H1 (cell line): ENCODE measurements at regions not wholly inside any gene's neighbourhood (a gene's known extent, or its start where the extent isn't known, plus 50 kb on each side); places are given as distances from the start of the nearest gene placed in this dataset.

Experiments used
- CTCF ChIA-PET: fragments of 300-600 bp; sonication (Branson Sonifier 250); formaldehyde crosslinking; loops from one replicate; lab custom pipeline; 2021; ENCODE audit not compliant: partially characterized antibody; lab: Charles Lee
- POLR2A ChIA-PET: fragments of 300-600 bp; sonication (Branson Sonifier 250); formaldehyde crosslinking; loops from one replicate; lab custom pipeline; 2021; ENCODE audit warnings: inconsistent platforms; ENCODE audit not compliant: partially characterized antibody; lab: Charles Lee
- DNase-seq, 2 experiments: peaks; one replicate each; pipeline versions ENCODE4 v3.0.0 to v3.0.0-alpha.2; 2010 to 2022; ENCODE audit warnings: low spot score in 2 of 2, low read depth in 1 of 2, mixed read lengths in 1 of 2
- FAIRE-seq: peaks from 2 replicates; lab custom pipeline; 2011; peaks lifted over from hg19 to GRCh38; lab: Jason Lieb, UNC
- H2AFZ ChIP-seq: 2 replicates; pipeline ENCODE4 v1.8.1; 2012; ENCODE audit warnings: low read length, inconsistent platforms
- H2AK5ac ChIP-seq: 2 replicates; pipeline ENCODE4 v1.6.1; 2013; ENCODE audit warnings: low read depth, low read length
- H2BK120ac ChIP-seq: replicated peaks from 2 replicates; pipeline ENCODE3; 2013; ENCODE audit warnings: low read depth, low read length, inconsistent platforms
- H2BK12ac ChIP-seq: 2 replicates; pipeline ENCODE4 v1.6.1; 2013; ENCODE audit warnings: low read depth, low read length
- H2BK15ac ChIP-seq: 2 replicates; pipeline ENCODE4 v1.6.1; 2013; ENCODE audit warnings: low read length
- H2BK20ac ChIP-seq: 2 replicates; pipeline ENCODE4 v1.6.1; 2013; ENCODE audit warnings: low read length
- H2BK5ac ChIP-seq: 2 replicates; pipeline ENCODE4 v1.6.1; 2013; ENCODE audit warnings: low read depth, low read length
- H3K14ac ChIP-seq: 2 replicates; pipeline ENCODE4 v1.6.1; 2013; ENCODE audit warnings: inconsistent platforms; ENCODE audit not compliant: insufficient read length
- H3K18ac ChIP-seq: 2 replicates; pipeline ENCODE4 v1.6.1; 2013; ENCODE audit warnings: low read length; ENCODE audit errors: extremely low read depth
- H3K23ac ChIP-seq: 2 replicates; pipeline ENCODE4 v1.6.1; 2013; ENCODE audit warnings: inconsistent platforms; ENCODE audit not compliant: insufficient read length
- H3K23me2 ChIP-seq: 2 replicates; pipeline ENCODE4 v1.6.1; 2013; ENCODE audit warnings: low read depth, low read length
- H3K27ac ChIP-seq: 2 replicates; pipeline ENCODE4 v1.6.1; 2011; ENCODE audit warnings: low read depth, low read length, inconsistent platforms
- H3K27me3 ChIP-seq, 4 experiments: replicated peaks in 1 of 4; 1 replicate in 1 of 4; 2 replicates in 3 of 4; pipeline versions ENCODE4 v1.6.1 to v1.8.1; 2011 to 2013; ENCODE audit warnings: low read length in 3 of 4, mild to moderate bottlenecking in 3 of 4, inconsistent platforms in 2 of 4, mixed read lengths in 2 of 4, moderate library complexity in 1 of 4; ENCODE audit not compliant: control insufficient read depth in 3 of 4, insufficient read depth in 3 of 4; ENCODE audit errors: extremely low read depth in 1 of 4
- H3K36me3 ChIP-seq, 4 experiments: 2 replicates each; pipeline versions ENCODE4 v1.6.1 to v1.8.1; 2011 to 2013; ENCODE audit warnings: mild to moderate bottlenecking in 4 of 4, low read length in 3 of 4, moderate library complexity in 2 of 4, control low read depth in 1 of 4, inconsistent platforms in 1 of 4; ENCODE audit not compliant: insufficient read depth in 4 of 4, control insufficient read depth in 2 of 4
- H3K4ac ChIP-seq: replicated peaks from 2 replicates; pipeline ENCODE3; 2013; ENCODE audit warnings: low read length, low read depth, mixed read lengths, inconsistent platforms; ENCODE audit not compliant: insufficient read length
- H3K4me1 ChIP-seq, 4 experiments: replicated peaks in 1 of 4; 1 replicate in 1 of 4; 2 replicates in 3 of 4; pipeline versions ENCODE4 v1.6.1 to v1.8.1; 2011 to 2013; ENCODE audit warnings: low read length in 3 of 4, inconsistent platforms in 2 of 4, mixed read lengths in 1 of 4; ENCODE audit not compliant: insufficient read depth in 4 of 4, control insufficient read depth in 3 of 4
- H3K4me2 ChIP-seq, 2 experiments: 2 replicates each; pipeline versions ENCODE4 v1.6.1 to v1.8.1; 2011 to 2013; ENCODE audit warnings: low read depth in 2 of 2, low read length in 2 of 2, control low read depth in 1 of 2, inconsistent platforms in 1 of 2, mild to moderate bottlenecking in 1 of 2; ENCODE audit not compliant: insufficient read depth in 1 of 2
- H3K4me3 ChIP-seq, 4 experiments: fragments of 200-600, 300-600 bp in 1 of 4; sonication (generic), shearing (Covaris generic), sonication (Bioruptor Twin) in 1 of 4; 2 replicates each; pipeline versions ENCODE4 v1.5.1 to v1.8.1; 2011 to 2016; ENCODE audit warnings: low read length in 4 of 4, low read depth in 3 of 4, control low read depth in 2 of 4, inconsistent platforms in 2 of 4, mild to moderate bottlenecking in 2 of 4, mixed read lengths in 1 of 4, moderate library complexity in 1 of 4; ENCODE audit not compliant: insufficient read depth in 2 of 4; ENCODE audit errors: extremely low read depth in 1 of 4
- H3K56ac ChIP-seq: replicated peaks from 2 replicates; pipeline ENCODE3; 2013; ENCODE audit warnings: low read depth, mild to moderate bottlenecking, mixed read lengths, low read length, inconsistent platforms; ENCODE audit not compliant: insufficient read length
- H3K79me1 ChIP-seq: 2 replicates; pipeline ENCODE4 v1.6.1; 2013; ENCODE audit warnings: low read depth, low read length, control low read depth
- H3K79me2 ChIP-seq, 2 experiments: 2 replicates each; pipeline versions ENCODE4 v1.6.1 to v1.8.1; 2012 to 2013; ENCODE audit warnings: low read length in 2 of 2, mild to moderate bottlenecking in 2 of 2, inconsistent platforms in 1 of 2; ENCODE audit not compliant: insufficient read depth in 2 of 2, control insufficient read depth in 1 of 2
- H3K9ac ChIP-seq, 4 experiments: replicated peaks in 1 of 4; 1 replicate in 1 of 4; 2 replicates in 3 of 4; pipeline versions ENCODE4 v1.6.1 to v1.8.1; 2011 to 2013; ENCODE audit warnings: low read depth in 3 of 4, low read length in 3 of 4, control low read depth in 2 of 4, mild to moderate bottlenecking in 2 of 4, moderate library complexity in 2 of 4, inconsistent platforms in 1 of 4; ENCODE audit errors: extremely low read depth in 1 of 4
- H3K9me3 ChIP-seq, 2 experiments: 2 replicates each; pipeline versions ENCODE4 v1.6.1 to v1.8.1; 2012 to 2013; ENCODE audit warnings: mild to moderate bottlenecking in 2 of 2, moderate library complexity in 2 of 2, control low read depth in 1 of 2, inconsistent platforms in 1 of 2, low read depth in 1 of 2, low read length in 1 of 2, mixed read lengths in 1 of 2; ENCODE audit not compliant: insufficient read depth in 2 of 2
- H4K20me1 ChIP-seq, 2 experiments: replicated peaks in 1 of 2; 2 replicates each; pipeline versions ENCODE3 to v1.8.1; 2011 to 2013; ENCODE audit warnings: inconsistent platforms in 2 of 2, low read length in 2 of 2, mild to moderate bottlenecking in 1 of 2; ENCODE audit not compliant: insufficient read depth in 2 of 2, control insufficient read depth in 1 of 2
- H4K5ac ChIP-seq: 2 replicates; pipeline ENCODE4 v1.6.1; 2013; ENCODE audit warnings: low read length, low read depth, mixed read lengths, inconsistent platforms; ENCODE audit not compliant: insufficient read length
- H4K8ac ChIP-seq: 2 replicates; pipeline ENCODE4 v1.8.0; 2013; ENCODE audit warnings: mild to moderate bottlenecking, moderate library complexity, low read length, inconsistent platforms; ENCODE audit not compliant: insufficient read depth; ENCODE audit errors: extremely low read depth
- H4K91ac ChIP-seq: replicated peaks from 2 replicates; pipeline ENCODE3; 2013; ENCODE audit warnings: low read length, mixed read lengths, inconsistent platforms; ENCODE audit not compliant: insufficient read length
- BACH1 ChIP-seq: IDR thresholded peaks from 2 replicates; pipeline ENCODE4 v1.6.1; 2012; ENCODE audit warnings: low read length, improper control_type of control experiment
- BRCA1 ChIP-seq: IDR thresholded peaks from 2 replicates; pipeline ENCODE4 v1.6.1; 2012; ENCODE audit warnings: low read depth, low read length, improper control_type of control experiment
- CTBP2 ChIP-seq: IDR thresholded peaks from 2 replicates; pipeline ENCODE4 v1.7.0; 2011; ENCODE audit warnings: borderline replicate concordance, mild to moderate bottlenecking, moderate library complexity, mixed read lengths, low read length; ENCODE audit not compliant: insufficient read depth, insufficient read length
- EP300 ChIP-seq, 2 experiments: IDR thresholded peaks; 1 replicate in 1 of 2; 2 replicates in 1 of 2; pipeline ENCODE4 v1.6.1; 2011 to 2012; ENCODE audit warnings: low read depth in 2 of 2, low read length in 2 of 2, mild to moderate bottlenecking in 2 of 2, borderline replicate concordance in 1 of 2, inconsistent platforms in 1 of 2, moderate library complexity in 1 of 2
- JUND ChIP-seq: IDR thresholded peaks from 2 replicates; pipeline ENCODE4 v1.6.1; 2011; ENCODE audit warnings: mild to moderate bottlenecking, improper control_type of control experiment, low read length
- POU5F1 ChIP-seq: IDR thresholded peaks from 2 replicates; pipeline ENCODE4 v1.6.1; 2011; ENCODE audit warnings: low read depth, mild to moderate bottlenecking, low read length, moderate library complexity
- SAP30 ChIP-seq: fragments of 300-600 bp; sonication (generic); IDR thresholded peaks from 2 replicates; pipeline ENCODE4 v1.7.1; 2012; ENCODE audit warnings: low read length, moderate library complexity, mild to moderate bottlenecking, inconsistent platforms; ENCODE audit not compliant: insufficient read depth, insufficient replicate concordance
- SP2 ChIP-seq: IDR thresholded peaks from 2 replicates; pipeline ENCODE4 v1.6.1; 2012; ENCODE audit warnings: mild to moderate bottlenecking, low read length, inconsistent platforms
- WGBS, 2 experiments: shearing (Covaris generic) in 1 of 2; methylation state at CpG; one replicate each; pipeline versions ENCODE4 v1.1.6 to v1.1.7; 2013 to 2015; ENCODE audit warnings: low lambda C conversion rate in 2 of 2, mixed read lengths in 2 of 2, inconsistent platforms in 1 of 2, low coverage in 1 of 2, missing lambda C conversion rate in 1 of 2; ENCODE audit not compliant: insufficient replicate concordance in 2 of 2, insufficient coverage in 1 of 2, insufficient read length in 1 of 2; ENCODE audit errors: extremely low coverage in 1 of 2, missing lambda C conversion rate in 1 of 2; 5-methylcytosine and 5-hydroxymethylcytosine counted together

GRCh38 chr2:239765911-239766310 is 259.2 kb downstream of the NDUFA10 start:
- Histone ChIP-seq H3K36me3 (no peaks in the 10 kb centered on the region), H3K9ac (no peak overlapping the region), H2AK5ac (no peak overlapping the region), H3K23ac (no peak overlapping the region), H2BK120ac (no peak overlapping the region), H2BK12ac (no peak overlapping the region)
- CTCF ChIA-PET, result no interaction called here
- no peak for TF ChIP-seq EP300 (IDR thresholded peaks at IDR 0.05; ENCODE audit: borderline replicate concordance in 1 of 2, low read depth in 2 of 2, low read length in 2 of 2)
- no peak for TF ChIP-seq POU5F1
- no peak for TF ChIP-seq SAP30
- TF ChIP-seq BACH1, result no peak
- no peak for TF ChIP-seq BRCA1
- no peak for TF ChIP-seq SP2
- no peak for TF ChIP-seq JUND
- TF ChIP-seq CTBP2, result no peak
- TF ChIP-seq, all 59 proteins: peak for 0
- no peaks in the 10 kb centered on the region for H3K79me1 ChIP-seq
- H3K4ac ChIP-seq, result no peak overlapping the region
- DNase-seq (no peak), FAIRE-seq (no peak)
- no peaks in the 10 kb centered on the region for H3K79me2 ChIP-seq
- no peak overlapping the region for H4K5ac ChIP-seq
- no peak overlapping the region for H3K14ac ChIP-seq
- no peaks in the 10 kb centered on the region for H4K20me1 ChIP-seq
- no peaks in the 10 kb centered on the region for H3K27me3 ChIP-seq
- H3K4me1 ChIP-seq, result no peaks in the 10 kb centered on the region; a peak in 1 of 7 replicates
- POLR2A ChIA-PET, result no interaction called here
- no peak overlapping the region for H4K91ac ChIP-seq
- 89% methylated on average over 11 of the region's 12 CpGs; no CpG with 5 or more reads in 1 of the 2 experiments for WGBS, 2 experiments
- no peak overlapping the region for H2AFZ ChIP-seq
- no peak overlapping the region for H2BK15ac ChIP-seq
- H3K9me3 ChIP-seq, result 0 out of 4 replicates have a peak, but pooled peaks cover 0 to 4% of the 10 kb centered on the region in 2 experiments
- no peak overlapping the region for H3K27ac ChIP-seq
- no peak overlapping the region for H3K18ac ChIP-seq
- H3K56ac ChIP-seq, result no peak overlapping the region
- H4K8ac ChIP-seq, result no peak overlapping the region; the same call in 1 of the 2 replicates
- H3K4me3 ChIP-seq, result no peak overlapping the region
- no peak overlapping the region for H2BK5ac ChIP-seq
- no peak overlapping the region for H3K4me2 ChIP-seq
- no peak overlapping the region for H2BK20ac ChIP-seq
- H3K23me2 ChIP-seq, result no peaks in the 10 kb centered on the region
